Activated CD8-positive, alpha-beta memory T cell treated with anti-CD3 and anti-CD28 coated beads for 48 hours (primary cell): ENCODE measurements at regions not wholly inside any gene's neighbourhood (a gene's known extent, or its start where the extent isn't known, plus 50 kb on each side); places are given as distances from the start of the nearest gene placed in this dataset.
"Not testable (repeated sequence)": the region's sequence is repeated elsewhere in the genome, so short reads cannot be mapped to it uniquely, and the experiment has no call there.

Experiments used
- DNase-seq, 3 experiments: peaks; one replicate each; pipeline ENCODE4 v3.0.0-alpha.2; 2020; ENCODE audit warnings: low read depth in 2 of 3, low spot score in 2 of 3

DNA sequence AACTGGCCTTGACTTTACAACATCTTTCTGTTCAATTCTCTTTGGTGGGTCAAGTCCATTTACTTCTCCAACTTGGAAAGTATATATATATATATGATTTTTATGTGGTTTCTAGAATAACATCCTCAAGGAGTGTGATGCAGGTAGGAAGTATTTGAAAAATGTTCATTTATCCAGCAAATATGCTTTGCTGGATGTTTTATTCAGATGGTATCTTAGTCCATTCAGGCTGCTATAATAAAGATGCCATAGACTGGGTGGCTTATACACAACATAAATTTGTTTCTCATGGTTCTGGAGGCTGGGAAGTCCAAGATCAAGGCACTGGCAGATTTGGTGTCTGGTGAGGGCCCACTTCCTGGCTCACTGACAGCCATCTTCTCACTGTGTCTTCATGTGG lies 168.7 kb upstream of the RASGRP1 start:
- no peak for DNase-seq

DNA sequence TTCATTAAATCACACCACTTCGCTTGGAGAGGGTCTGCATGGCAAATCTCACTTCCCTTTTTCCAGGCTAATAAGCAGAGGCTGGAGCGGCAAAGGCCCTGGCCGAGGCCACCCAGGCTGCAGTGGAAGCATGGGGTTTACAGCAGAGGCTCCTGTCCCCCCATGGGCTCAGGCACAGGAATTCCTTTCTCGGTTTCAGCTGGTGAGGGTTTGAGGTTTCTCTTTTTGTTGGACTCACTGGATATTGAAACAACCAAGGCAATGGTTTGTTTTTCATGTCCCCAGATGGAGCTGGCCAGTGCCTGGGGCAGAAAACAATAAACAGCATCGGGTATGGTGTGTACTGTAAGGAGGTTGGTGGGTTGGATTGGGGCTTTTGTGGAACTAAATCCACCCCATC lies 175.6 kb upstream of the RASGRP1 start:
- DNase-seq = no peak

DNA sequence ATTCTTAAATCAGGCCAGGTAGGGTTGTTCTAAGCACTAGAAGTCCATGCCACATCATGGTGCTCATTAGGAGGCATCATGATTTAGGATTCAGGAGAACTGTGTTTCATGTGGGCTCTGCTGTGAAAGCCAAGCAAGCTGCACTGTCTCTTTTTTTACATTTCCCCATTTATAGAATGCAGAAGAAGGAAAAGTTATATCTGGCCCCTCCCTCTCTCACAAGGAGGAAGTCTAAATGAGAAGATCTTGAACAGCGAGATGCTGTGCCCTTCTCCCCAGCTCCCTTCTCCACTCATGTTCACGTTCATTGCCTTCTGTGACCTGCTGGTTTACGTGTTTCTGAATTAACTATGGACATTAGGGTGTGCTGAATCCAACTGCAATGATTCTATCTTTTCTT lies 178.5 kb upstream of the RASGRP1 start:
- DNase-seq = no peak

DNA sequence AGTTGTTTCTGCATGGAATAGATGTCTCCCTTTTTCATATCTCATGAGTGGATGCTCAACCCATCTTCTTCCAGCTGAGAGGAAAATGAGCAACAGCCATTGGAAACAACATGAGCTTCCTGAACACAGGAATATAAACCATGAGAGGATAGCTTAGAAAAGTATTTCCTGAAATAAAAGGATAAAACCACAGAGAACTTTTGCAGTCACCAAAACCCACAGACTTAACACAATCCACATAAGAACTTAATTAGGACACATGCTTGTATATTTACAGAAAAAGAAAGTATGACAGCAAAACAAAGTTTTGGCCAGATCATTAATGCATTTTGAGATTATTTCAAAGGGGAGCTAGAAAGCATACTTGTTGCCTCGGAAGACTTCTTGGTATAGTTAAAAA lies 180.5 kb upstream of the RASGRP1 start:
- DNase-seq = no peak

DNA sequence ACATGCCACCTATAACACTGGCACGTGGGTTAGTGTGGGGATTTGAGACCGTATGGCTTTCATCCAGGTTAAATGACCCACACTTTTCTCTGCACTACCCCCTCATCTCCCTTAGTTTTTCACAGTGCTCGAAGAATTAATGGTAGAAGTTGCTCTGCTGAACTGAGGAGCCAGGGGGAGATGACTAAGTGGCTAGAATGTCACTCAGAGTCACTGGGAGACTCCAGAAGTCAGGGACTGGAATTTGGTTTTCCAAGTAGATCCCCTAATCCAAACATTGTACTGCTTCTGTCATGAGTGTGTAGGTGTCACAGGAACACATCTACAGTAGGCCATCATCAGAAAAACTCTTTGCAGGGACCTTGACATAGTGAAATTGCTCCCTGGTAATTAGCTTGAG lies 181.0 kb upstream of the RASGRP1 start:
- DNase-seq = no peak

DNA sequence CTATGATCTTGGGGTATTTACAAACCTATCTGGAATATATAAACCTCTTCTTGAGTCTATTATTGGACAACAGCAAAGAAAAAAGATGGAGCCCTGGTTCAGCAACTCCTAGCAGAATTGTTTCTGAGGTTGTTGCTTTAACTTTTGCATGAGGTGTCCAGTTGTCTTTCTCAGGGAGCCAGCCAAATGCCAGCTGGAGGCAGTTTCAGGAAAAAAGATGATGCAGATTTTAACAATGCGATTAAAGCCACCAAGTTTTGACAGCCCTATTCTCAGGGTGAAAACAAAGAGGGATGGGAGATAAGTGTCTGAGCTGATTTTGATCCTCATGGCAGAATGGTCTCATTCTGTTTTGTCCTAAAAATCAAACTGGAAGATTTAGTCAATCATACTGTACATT lies 181.6 kb upstream of the RASGRP1 start:
- no peak for DNase-seq

DNA sequence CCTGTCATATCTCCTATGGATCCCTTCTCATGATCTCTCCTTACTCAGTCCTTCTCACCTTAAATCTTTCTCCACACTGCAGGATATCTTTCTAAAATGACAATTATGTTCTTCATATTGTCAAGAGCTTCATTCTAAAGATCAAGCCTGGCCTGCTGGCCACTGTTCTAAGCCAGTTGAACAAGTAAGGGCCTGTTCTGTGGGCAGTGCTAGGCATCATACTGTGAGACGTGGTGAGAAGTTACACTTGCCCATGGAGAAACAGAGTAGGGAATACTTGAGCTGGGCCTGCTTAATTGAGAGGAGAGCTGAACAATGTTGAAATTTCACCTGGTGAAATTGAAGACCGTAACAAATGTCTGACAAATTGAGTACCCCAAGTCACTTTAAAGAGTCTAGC lies 184.1 kb upstream of the RASGRP1 start:
- DNase-seq = no peak

DNA sequence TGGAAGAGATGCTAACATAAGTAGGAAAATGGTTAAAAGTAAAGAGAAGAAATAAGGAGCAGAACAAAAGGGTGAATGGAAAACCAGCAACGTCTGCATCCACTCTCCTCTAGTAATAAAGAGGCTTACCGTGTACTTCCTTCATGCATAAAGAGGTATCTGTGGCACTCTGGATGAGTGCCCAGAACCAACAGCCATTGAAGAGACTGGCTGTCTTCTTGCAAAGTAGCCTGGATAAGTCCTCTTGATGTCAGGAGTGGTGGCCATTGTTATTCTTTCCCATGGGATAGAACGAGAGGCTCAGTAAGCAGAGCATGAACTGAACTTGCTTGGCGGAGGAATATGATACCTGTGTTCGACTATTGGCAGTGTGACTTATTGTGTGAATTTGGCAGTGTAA lies 186.2 kb upstream of the RASGRP1 start:
- no peak for DNase-seq

DNA sequence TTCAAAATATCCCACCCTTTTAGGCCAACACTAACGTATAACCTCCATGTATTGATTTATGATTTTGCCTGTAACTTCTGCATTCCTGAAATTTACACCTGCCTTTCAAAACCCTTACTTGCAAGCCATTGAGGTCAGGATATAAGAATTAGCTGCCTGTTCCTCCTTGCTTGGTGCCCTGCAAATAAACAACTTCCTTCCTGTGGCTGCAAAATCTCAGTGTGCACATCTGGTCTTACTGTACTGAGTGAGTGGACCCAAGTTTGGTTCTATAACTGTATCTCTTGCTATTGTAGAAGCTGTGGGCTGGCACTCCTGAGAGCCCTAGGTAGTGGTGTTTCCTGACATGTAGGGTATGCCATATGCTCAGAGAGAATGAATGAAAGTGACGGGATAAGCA lies 191.1 kb upstream of the RASGRP1 start:
- no peak for DNase-seq

DNA sequence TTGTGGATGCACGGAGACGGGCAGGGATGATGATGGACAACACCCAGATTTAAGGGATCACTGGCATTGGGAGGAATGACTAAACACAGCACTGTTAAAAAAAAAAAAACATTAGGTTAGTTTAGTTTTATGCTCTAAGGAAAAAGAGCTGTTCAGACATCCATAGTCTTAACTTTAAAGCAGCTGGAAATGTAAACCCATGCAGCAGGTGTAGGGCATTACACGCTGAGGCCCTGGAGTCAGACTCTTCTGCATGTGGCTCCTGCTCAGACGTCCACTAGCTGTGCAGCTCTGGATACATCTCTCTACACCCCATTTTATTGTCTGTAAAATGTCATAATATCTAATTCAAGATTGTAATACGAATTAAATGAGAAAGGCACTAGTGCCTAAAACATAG lies 191.8 kb upstream of the RASGRP1 start:
- DNase-seq = no peak

DNA sequence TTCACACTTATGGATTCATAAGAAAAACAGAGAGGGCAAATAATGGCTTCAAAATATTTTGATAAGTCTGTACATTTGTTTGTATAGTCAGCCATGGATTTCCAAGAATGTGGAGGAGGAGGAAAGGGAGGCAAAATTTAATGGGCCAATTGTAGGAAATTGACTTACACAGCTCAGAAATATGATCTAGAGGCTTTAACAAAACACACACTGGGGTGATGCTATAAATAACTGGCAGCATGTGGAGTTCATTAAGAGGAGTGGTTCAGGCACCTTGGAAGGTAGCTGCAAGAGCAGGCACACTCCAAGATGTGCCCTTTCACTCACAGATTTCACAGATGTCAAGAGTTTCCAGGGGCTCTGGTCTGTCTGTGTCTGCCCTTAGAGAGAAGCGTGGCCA lies 193.4 kb upstream of the RASGRP1 start:
- no peak for DNase-seq

DNA sequence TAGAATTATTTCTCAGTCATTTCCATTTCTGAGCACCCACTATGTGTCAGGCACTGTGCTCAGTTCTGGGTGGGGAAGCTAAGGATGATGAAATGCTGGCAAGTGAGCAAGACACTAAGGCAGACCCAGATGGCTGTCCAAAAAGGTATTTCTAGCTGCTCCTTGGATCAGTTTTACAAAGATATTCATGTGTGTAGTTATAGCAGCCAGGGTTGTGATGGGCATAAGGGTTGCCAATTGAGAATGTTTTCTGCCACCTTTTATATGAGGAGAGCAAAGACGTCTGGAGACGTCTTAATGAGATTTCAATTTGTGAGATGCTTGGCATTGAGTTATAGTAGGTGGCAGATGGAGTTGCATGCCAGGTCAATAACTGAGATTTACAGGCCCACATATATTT lies 197.1 kb upstream of the RASGRP1 start:
- DNase-seq = no peak

DNA sequence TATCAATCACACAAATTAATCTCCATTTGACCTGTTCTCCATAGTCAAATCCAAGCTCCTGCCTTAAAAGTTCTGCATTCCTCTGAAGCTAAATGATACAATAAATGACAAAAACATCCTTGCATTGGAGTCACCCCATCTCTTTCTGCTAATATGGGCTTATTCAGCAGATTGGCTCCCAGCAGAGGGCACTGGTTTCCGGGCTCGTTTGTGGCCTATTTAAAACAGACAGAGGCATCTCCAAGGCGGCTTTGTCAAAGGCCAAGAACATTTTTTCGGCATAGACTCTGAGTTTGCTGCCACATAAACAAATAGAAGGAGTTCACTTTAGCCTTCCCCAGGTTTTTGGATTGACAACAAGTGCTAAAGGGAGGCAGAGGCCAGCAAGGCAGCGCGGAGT lies 204.4 kb upstream of the RASGRP1 start:
- DNase-seq = no peak

DNA sequence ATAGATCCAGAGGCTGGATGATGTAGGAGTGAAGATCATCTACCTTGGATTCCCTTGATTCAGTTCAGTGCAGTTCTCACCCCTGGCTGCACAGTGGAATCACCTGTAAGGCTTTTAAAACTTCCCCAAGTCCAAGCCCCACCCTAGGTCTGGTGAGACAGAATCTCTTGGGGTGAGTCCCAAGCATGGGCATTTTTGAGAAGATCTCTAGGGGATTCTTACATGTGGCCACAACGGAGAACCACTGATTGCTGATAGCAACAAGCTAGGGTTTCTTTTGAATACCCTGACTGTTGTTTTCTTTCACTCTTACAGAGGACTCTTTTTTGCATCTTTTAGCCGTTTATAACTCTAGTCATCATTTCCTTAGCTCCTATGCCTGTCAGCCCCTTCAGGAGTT lies 204.9 kb upstream of the RASGRP1 start:
- no peak for DNase-seq

DNA sequence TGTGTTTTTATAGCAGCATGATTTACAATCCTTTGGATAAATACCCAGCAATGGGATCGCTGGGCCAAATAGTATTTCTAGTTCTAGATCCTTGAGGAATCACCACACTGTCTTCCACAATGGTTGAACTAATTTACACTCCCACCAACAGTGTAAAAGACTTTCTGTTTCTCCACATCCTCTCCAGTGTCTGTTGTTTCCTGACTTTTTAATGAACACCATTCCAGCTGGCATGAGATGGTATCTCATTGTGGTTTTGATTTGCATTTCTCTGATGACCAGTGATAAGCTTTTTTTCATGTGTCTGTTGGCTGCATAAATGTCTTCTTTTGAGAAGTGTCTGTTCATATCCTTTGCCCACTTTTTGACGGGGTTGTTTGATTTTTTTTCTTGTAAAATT lies 209.5 kb upstream of the RASGRP1 start:
- DNase-seq = not testable (repeated sequence)

DNA sequence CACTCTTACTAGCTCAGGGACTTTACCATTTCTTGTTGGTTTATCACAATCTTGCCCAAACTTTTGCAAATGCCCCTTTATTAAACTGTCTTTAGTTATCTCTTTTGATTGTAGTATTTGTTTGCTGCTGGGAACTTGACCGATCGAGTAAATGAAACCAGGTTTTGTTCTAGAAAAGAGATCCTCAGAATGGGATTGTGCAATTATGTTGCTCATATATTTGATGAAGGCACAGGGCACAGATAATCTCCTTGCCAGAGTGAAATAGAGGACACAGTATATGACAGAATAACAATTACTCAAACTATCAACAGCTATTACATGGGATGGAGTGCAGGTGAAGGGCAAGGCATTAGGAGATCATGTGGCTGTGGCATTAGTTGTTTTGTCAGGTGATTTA lies 216.6 kb upstream of the RASGRP1 start:
- DNase-seq = no peak

DNA sequence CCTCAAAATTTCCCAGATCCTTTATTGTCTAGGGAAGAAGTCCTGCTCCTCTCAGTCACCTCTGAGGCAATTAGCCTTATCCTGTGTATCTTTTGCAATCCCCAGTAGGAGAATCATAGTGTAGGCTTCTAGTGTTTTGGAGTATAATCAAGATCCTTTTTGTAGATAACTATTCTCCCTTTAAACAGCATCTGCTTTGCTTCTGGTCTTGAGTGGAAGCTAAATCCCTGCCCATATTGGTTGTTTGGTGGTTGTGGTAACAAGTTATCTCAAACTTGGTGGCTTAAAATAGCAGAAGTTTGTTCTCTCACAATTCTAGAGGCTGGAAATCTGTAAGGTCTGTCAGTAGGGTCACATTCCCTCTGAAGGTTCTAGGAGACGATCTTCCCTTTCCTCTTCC lies 217.5 kb upstream of the RASGRP1 start:
- DNase-seq = no peak

DNA sequence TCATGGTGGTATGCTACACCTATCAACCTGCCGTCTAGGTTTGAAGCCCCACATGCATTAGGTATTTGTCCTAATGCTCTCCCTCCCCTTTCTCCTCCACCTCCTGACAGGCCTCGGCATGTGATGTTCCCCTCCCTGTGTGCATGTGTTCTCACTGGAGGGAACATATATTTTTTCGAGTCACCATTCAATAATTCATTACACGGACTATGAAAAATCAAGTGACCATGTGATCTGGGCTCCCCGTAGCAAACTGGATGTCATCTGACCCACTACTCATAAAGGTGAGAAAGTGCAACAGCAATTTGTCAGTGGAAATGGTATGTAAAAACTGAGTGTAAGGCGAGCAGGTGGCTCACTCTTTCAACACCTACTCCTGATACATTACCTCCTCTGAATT lies 224.3 kb upstream of the RASGRP1 start:
- DNase-seq = no peak

DNA sequence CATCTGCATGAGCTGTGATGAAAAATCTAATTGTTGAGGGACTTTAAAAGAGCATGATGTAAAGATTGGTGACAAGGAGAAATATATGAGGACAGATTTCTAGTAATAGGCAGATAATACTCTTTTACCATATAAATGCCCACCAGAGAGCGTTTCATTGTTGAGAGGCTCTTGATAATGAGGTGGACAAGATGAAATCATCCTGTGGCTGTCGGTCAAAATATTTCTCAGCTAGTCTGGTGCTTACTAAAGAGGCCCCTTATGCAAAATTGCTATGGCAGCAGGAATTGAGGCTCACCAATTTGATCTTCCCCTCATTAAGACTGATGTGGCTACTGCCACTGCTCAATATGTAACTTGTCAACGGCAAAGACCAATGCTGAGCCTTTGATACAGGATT lies 225.0 kb upstream of the RASGRP1 start:
- DNase-seq = no peak

DNA sequence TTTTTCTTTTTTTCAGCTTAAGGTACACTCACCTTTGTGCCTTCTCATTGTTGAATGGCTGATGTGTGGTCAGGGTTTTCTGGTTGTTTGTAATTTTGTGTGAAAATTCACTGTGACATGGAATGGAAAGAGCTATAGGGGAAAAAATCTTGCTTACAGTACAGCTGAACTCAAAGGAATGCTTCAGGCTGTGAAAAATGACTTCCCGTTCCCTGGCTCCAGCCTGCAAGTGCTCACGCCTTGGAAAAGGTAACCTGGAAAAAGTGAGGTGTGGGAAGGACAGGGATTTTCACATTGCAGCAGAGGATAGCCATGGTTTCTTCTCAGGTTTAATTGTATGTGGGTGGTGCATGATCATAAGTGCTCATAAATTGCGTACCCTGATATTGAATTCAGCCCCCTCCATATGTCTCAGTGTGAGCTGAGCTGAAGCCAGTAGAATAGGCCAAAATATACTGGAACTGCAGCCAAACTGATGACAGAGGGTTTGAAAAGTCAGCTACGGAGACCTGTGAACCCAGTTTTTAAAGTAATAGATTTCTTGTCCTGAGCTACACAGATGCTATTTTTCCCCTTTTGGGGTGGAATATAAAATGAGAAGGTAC lies 228.7 kb upstream of the RASGRP1 start:
- DNase-seq = no peak

DNA sequence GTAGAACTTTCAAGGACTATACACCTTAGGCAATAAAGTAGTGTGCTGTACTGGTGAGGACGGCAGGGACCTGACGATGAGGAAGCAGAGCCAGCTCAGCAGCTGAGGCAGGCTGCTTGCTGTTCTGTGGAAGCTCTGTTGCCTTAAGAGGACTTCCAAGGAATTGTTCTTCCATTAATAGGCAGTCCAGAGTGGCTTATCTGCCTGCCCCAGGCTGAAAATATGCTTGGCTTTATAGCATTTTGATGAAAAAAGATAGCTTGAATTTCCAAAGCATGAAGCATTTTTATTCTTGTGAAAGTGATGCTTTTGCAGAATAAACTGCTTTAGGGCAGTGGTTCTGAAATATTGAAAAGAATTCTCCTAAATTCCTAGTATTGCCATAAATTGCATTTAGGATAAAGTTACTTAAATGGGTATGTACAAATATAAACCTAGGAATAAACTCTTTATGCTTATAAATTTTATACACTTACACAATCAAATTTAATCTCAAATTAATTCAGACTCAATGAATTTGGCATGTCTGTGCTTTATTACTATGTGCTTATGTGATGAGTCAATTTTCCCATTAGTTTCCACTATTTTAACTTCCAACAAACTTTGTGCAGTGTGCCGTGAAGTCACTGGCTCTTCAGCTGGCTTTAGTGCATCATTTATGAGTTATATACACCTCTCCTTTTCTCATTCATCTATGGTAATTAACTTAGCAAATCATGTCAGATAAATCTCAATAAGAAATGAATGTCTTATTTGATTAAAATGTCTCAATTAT lies 231.0 kb upstream of the RASGRP1 start:
- no peak for DNase-seq

DNA sequence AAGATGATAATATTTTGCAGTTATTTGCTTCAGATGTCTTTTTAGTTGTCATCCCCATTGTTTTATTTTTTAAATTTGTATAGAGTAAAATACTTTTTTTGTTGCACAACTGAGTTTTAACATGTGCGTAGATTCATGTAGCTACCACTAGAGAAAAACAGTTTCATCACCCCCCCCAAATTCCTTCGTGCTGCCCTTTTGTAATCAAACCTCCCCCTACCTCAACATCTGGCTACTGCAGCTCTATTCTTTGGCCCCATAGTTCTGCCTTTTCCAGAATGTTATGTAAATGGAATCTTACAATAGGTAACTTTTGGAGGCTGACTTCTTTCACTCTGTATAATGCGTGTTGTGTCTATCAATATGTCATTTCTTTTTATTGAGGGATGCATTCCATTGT lies 232.0 kb upstream of the RASGRP1 start:
- no peak for DNase-seq

DNA sequence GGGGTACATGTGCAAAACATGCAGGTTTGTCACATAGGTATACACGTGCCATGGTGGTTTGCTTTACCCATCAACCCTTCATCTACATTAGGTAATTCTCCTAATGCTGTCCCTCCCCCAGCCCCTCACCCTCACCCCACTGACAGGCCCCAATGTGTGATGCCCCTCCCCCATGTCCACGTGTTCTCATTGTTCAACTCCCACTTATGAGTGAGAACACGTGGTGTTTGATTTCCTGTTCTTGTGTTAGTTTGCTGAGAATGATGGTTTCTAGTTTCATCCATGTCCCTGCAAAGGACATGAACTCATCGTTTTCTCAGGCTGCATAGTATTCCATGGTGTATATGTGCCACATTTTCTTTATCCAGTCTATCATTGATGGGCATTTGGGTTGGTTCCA lies 232.9 kb upstream of the RASGRP1 start:
- not testable (repeated sequence) for DNase-seq
